ENCODE measurements at regions not wholly inside any gene's neighbourhood (a gene's known extent, or its start where the extent isn't known, plus 50 kb on each side); places are given as distances from the start of the nearest gene placed in this dataset.

- no peak for TF ChIP-seq CTCF (IDR thresholded peaks at IDR 0.05; ENCODE audit: insufficient read depth in 1 of 2, low read depth in 1 of 2, low read length in 1 of 2, severe bottlenecking in 1 of 2, unreplicated experiment in 1 of 2)
- intact Hi-C loops (cut with micrococcal nuclease; ENCODE audit: unreplicated experiment), result no loop called here
- Mint-ChIP-seq H3K27ac (ENCODE audit: unreplicated experiment) (no peak overlapping the region), H3K4me1 (ENCODE audit: low read depth, unreplicated experiment) (no peaks in the 10 kb centered on the region), H3K9me3 (ENCODE audit: unreplicated experiment) (no peaks in the 10 kb centered on the region), H3K4me3 (ENCODE audit: unreplicated experiment) (no peak overlapping the region), H3K27me3 (ENCODE audit: insufficient read depth, unreplicated experiment) (no peaks in the 10 kb centered on the region), H3K36me3 (ENCODE audit: insufficient read depth, unreplicated experiment) (no peaks in the 10 kb centered on the region)
- Histone ChIP-seq H3K9me3 (no peaks in the 10 kb centered on the region), H3K4me3 (ENCODE audit: low read depth, low read length) (no peak overlapping the region), H3K4me1 (no peaks in the 10 kb centered on the region), H3K36me3 (ENCODE audit: control insufficient read depth, insufficient read depth, low read length) (no peaks in the 10 kb centered on the region), H3K27me3 (replicated peaks; ENCODE audit: control insufficient read depth, insufficient read depth, low read length) (no peaks in the 10 kb centered on the region)
- ChIA-PET CTCF (no interaction called here), POLR2A (no interaction called here)
- BruUV-seq (replicated peaks), result no TSS peak
- no peak for DNase-seq
These were observed 54.3 kb downstream of the HAND2 start for GRCh38 chr4:173475751-173476150.

- intact Hi-C loops (cut with micrococcal nuclease; ENCODE audit: unreplicated experiment), result no loop called here
- peaks cover 3% of the 10 kb centered on the region for H3K27me3 Mint-ChIP-seq (ENCODE audit: insufficient read depth, unreplicated experiment)
These were observed 60.4 kb downstream of the HAND2 start for GRCh38 chr4:173469622-173470021.

GRCh38 chr4:173468314-173468713, 61.7 kb downstream of the HAND2 start:
- Mint-ChIP-seq H3K36me3 (ENCODE audit: insufficient read depth, unreplicated experiment) (no peaks in the 10 kb centered on the region), H3K9me3 (ENCODE audit: unreplicated experiment) (no peaks in the 10 kb centered on the region), H3K27me3 (ENCODE audit: insufficient read depth, unreplicated experiment) (peaks cover 5% of the 10 kb centered on the region), H3K4me3 (ENCODE audit: unreplicated experiment) (no peak overlapping the region), H3K27ac (ENCODE audit: unreplicated experiment) (no peak overlapping the region), H3K4me1 (ENCODE audit: low read depth, unreplicated experiment) (no peaks in the 10 kb centered on the region)
- ChIA-PET CTCF (no interaction called here), POLR2A (no interaction called here)
- no peaks in the 10 kb centered on the region for H3K27me3 ChIP-seq (replicated peaks; ENCODE audit: control insufficient read depth, insufficient read depth, low read length)
- no peaks in the 10 kb centered on the region for H3K36me3 ChIP-seq (ENCODE audit: control insufficient read depth, insufficient read depth, low read length)
- no TSS peak for BruUV-seq (replicated peaks)
- H3K9me3 ChIP-seq, result no peaks in the 10 kb centered on the region
- DNase-seq, result no peak
- intact Hi-C loops (cut with micrococcal nuclease; ENCODE audit: unreplicated experiment), result no loop called here
- TF ChIP-seq CTCF (IDR thresholded peaks at IDR 0.05; ENCODE audit: insufficient read depth in 1 of 2, low read depth in 1 of 2, low read length in 1 of 2, severe bottlenecking in 1 of 2, unreplicated experiment in 1 of 2), result no peak
- no peak overlapping the region for H3K4me3 ChIP-seq (ENCODE audit: low read depth, low read length)
- no peaks in the 10 kb centered on the region for H3K4me1 ChIP-seq

More at GRCh38 chr4:173469622-173470021, 60.4 kb downstream of the HAND2 start:
- no peaks in the 10 kb centered on the region for H3K27me3 ChIP-seq (replicated peaks; ENCODE audit: control insufficient read depth, insufficient read depth, low read length)
- no peak for TF ChIP-seq CTCF (IDR thresholded peaks at IDR 0.05; ENCODE audit: insufficient read depth in 1 of 2, low read depth in 1 of 2, low read length in 1 of 2, severe bottlenecking in 1 of 2, unreplicated experiment in 1 of 2)
- BruUV-seq (replicated peaks), result no TSS peak
- no peaks in the 10 kb centered on the region for H3K9me3 ChIP-seq
- POLR2A ChIA-PET, result no interaction called here
- no peak overlapping the region for H3K4me3 Mint-ChIP-seq (ENCODE audit: unreplicated experiment)
- no peaks in the 10 kb centered on the region for H3K36me3 Mint-ChIP-seq (ENCODE audit: insufficient read depth, unreplicated experiment)
- DNase-seq, result no peak
- H3K4me3 ChIP-seq (ENCODE audit: low read depth, low read length), result no peak overlapping the region
- no peaks in the 10 kb centered on the region for H3K4me1 Mint-ChIP-seq (ENCODE audit: low read depth, unreplicated experiment)
- H3K36me3 ChIP-seq (ENCODE audit: control insufficient read depth, insufficient read depth, low read length), result no peaks in the 10 kb centered on the region
- no peaks in the 10 kb centered on the region for H3K4me1 ChIP-seq
- no peaks in the 10 kb centered on the region for H3K9me3 Mint-ChIP-seq (ENCODE audit: unreplicated experiment)
- CTCF ChIA-PET, result no interaction called here
- H3K27ac Mint-ChIP-seq (ENCODE audit: unreplicated experiment), result no peak overlapping the region

Measured in Caco-2 (cell line).